Stomach (tissue), 8 donors: ENCODE measurements at regions not wholly inside any gene's neighbourhood (a gene's known extent, or its start where the extent isn't known, plus 50 kb on each side); places are given as distances from the start of the nearest gene placed in this dataset.

Source experiments
- DNase-seq, 2 donors: peaks; one replicate each; pipeline versions ENCODE4 v3.0.0 to v3.0.0-alpha.2; 2013 to 2019
- H3K27ac ChIP-seq, 5 donors: fragments of 200-600 bp in 4 of 5; sonication (generic) in 4 of 5; one replicate each; pipeline ENCODE4 v1.5.1; 2013 to 2019; ENCODE audit warnings: mild to moderate bottlenecking in 1 of 5, moderate library complexity in 1 of 5
- H3K27me3 ChIP-seq, 3 donors: fragments of 200-600 bp; sonication (generic); one replicate each; pipeline ENCODE4 v1.5.1; 2017 to 2019; ENCODE audit warnings: mixed run types in 1 of 3
- H3K36me3 ChIP-seq, 4 donors: fragments of 200-600 bp; sonication (generic); 1 replicate in 3 of 4; 2 replicates in 1 of 4; pipeline ENCODE4 v1.5.1; 2016 to 2019
- H3K4me1 ChIP-seq, 4 donors: fragments of 200-600 bp; sonication (generic); one replicate each; pipeline ENCODE4 v1.5.1; 2016 to 2019
- H3K4me3 ChIP-seq, 4 donors: fragments of 200-600 bp; sonication (generic) in 3 of 4; one replicate each; pipeline ENCODE4 v1.5.1; 2016 to 2019; ENCODE audit warnings: mild to moderate bottlenecking in 1 of 4
- H3K9me3 ChIP-seq, 4 donors: fragments of 200-600 bp; sonication (generic); one replicate each; pipeline ENCODE4 v1.5.1; 2016 to 2019
- CTCF ChIP-seq, 7 experiments: fragments of 450-650 bp in 4 of 7; fragments of 200-600 bp in 3 of 7; sonication (generic) in 3 of 7; IDR thresholded peaks; one replicate each; pipeline ENCODE4 v1.5.1; 2016 to 2019; ENCODE audit warnings: antibody characterized with exemption in 7 of 7, control low read depth in 2 of 7, mild to moderate bottlenecking in 1 of 7
- EP300 ChIP-seq: sonication (generic); formaldehyde crosslinking; IDR thresholded peaks from one replicate; pipeline ENCODE4 v1.6.1; 2017; ENCODE audit warnings: antibody characterized with exemption
- POLR2A ChIP-seq, 4 donors: fragments of 450-650 bp; IDR thresholded peaks; one replicate each; pipeline ENCODE4 v1.6.1; 2016; ENCODE audit warnings: antibody characterized with exemption in 4 of 4, control low read depth in 2 of 4, mild to moderate bottlenecking in 1 of 4, moderate library complexity in 1 of 4
- POLR2AphosphoS5 ChIP-seq, 3 donors: sonication (generic); formaldehyde crosslinking; IDR thresholded peaks; one replicate each; pipeline ENCODE4 v1.6.1; 2016; ENCODE audit warnings: antibody characterized with exemption in 3 of 3
- WGBS, 5 donors: extraction: QIAGEN DNeasy Blood & Tissue Kit in 3 of 5; methylation state at CpG; one replicate each; pipeline versions ENCODE4 v1.1.5 to v1.1.7; 2013 to 2018; 5-methylcytosine and 5-hydroxymethylcytosine counted together
- intact Hi-C: fragments of 100-400 bp; cut with DNase I; formaldehyde crosslinking; loops from one replicate; pipeline ENCODE4 v1.15.1; 2023; ENCODE audit warnings: low total_unique reads
- donor health status: healthy with polysubstance abuse.
- donor health status: Bipolar disorder and iron deficiency.
- donor health status: healthy.

- WGBS, 5 donors, result 45 to 52% (median 49%) methylated on average over 4 of the region's 4 CpGs
- TF ChIP-seq EP300 (no peak), POLR2AphosphoS5 (IDR thresholded peaks at IDR 0.05) (no peak), POLR2A (IDR thresholded peaks at IDR 0.05) (no peak), CTCF (IDR thresholded peaks at IDR 0.05) (no peak)
- DNase-seq, result no peak
- no peak overlapping the region for H3K27ac ChIP-seq
- H3K9me3 ChIP-seq, result no peaks in the 10 kb centered on the region
- no peak overlapping the region for H3K4me3 ChIP-seq
- intact Hi-C loops, result loop anchor here (5.0 kb wide), 1 partner anchor 389 kb away; no protein-coding TSS in a partner anchor
- H3K27me3 ChIP-seq, result peaks cover 0 to 46% (median 13%) of the 10 kb centered on the region in 3 donors
- no peaks in the 10 kb centered on the region for H3K36me3 ChIP-seq
- peaks cover 7 to 12% (median 8%) of the 10 kb centered on the region in 4 donors for H3K4me1 ChIP-seq
These were observed 336.1 kb downstream of the ARRDC4 start for GRCh38 chr15:98296653-98297052.

- WGBS, 5 donors, result 44 to 59% (median 55%) methylated on average over 8 of the region's 8 CpGs
- intact Hi-C loops, result no loop called here
- no peaks in the 10 kb centered on the region for H3K36me3 ChIP-seq
- H3K27ac ChIP-seq, result no peak overlapping the region
- DNase-seq, result no peak
- no peaks in the 10 kb centered on the region for H3K4me1 ChIP-seq
- no peak overlapping the region for H3K4me3 ChIP-seq
- H3K27me3 ChIP-seq, result peaks cover 0 to 15% (median 0%) of the 10 kb centered on the region in 3 donors
- H3K9me3 ChIP-seq, result no peaks in the 10 kb centered on the region
- no peak for TF ChIP-seq CTCF (IDR thresholded peaks at IDR 0.05)
- no peak for TF ChIP-seq POLR2A (IDR thresholded peaks at IDR 0.05)
- no peak for TF ChIP-seq POLR2AphosphoS5 (IDR thresholded peaks at IDR 0.05)
- TF ChIP-seq EP300, result no peak
These were observed 343.9 kb downstream of the ARRDC4 start for GRCh38 chr15:98304371-98304770.

GRCh38 chr15:98308117-98308516 lies 340.2 kb upstream of the IGF1R start:
- TF ChIP-seq CTCF (IDR thresholded peaks at IDR 0.05), result no peak
- TF ChIP-seq POLR2A (IDR thresholded peaks at IDR 0.05), result no peak
- TF ChIP-seq EP300, result no peak
- no peak for TF ChIP-seq POLR2AphosphoS5 (IDR thresholded peaks at IDR 0.05)
- WGBS, 5 donors, result 80 to 91% (median 83%) methylated on average over 4 of the region's 4 CpGs
- DNase-seq, result no peak
- Histone ChIP-seq H3K36me3 (no peaks in the 10 kb centered on the region), H3K4me3 (no peak overlapping the region), H3K4me1 (peaks cover 0 to 7% (median 3%) of the 10 kb centered on the region in 4 donors), H3K9me3 (no peaks in the 10 kb centered on the region), H3K27ac (no peak overlapping the region), H3K27me3 (peaks cover 0 to 5% (median 0%) of the 10 kb centered on the region in 3 donors)
- intact Hi-C loops, result no loop called here

GRCh38 chr15:98311566-98312188 lies 336.7 kb upstream of the IGF1R start:
- no peaks in the 10 kb centered on the region for H3K36me3 ChIP-seq
- no peak overlapping the region for H3K4me3 ChIP-seq
- H3K9me3 ChIP-seq, result no peaks in the 10 kb centered on the region
- intact Hi-C loops, result loop anchor here (2.0 kb wide), 1 partner anchor 109 kb away; no protein-coding TSS in a partner anchor
- no peak for TF ChIP-seq POLR2A (IDR thresholded peaks at IDR 0.05)
- peak in 6 of 7 experiments; percentile 31 to 86 (median 80) for TF ChIP-seq CTCF (IDR thresholded peaks at IDR 0.05)
- no peak for TF ChIP-seq POLR2AphosphoS5 (IDR thresholded peaks at IDR 0.05)
- no peak for TF ChIP-seq EP300
- peaks cover 0 to 7% (median 3%) of the 10 kb centered on the region in 4 donors for H3K4me1 ChIP-seq
- DNase-seq, result peak; percentile 87 to 90
- no peak overlapping the region for H3K27ac ChIP-seq
- 10 to 17% (median 12%) methylated on average over 8 of the region's 8 CpGs for WGBS, 5 donors
- no peaks in the 10 kb centered on the region for H3K27me3 ChIP-seq
